ENCODE measurements at regions not wholly inside any gene's neighbourhood (a gene's known extent, or its start where the extent isn't known, plus 50 kb on each side); places are given as distances from the start of the nearest gene placed in this dataset.
"Not testable (repeated sequence)": the region's sequence is repeated elsewhere in the genome, so short reads cannot be mapped to it uniquely, and the experiment has no call there.

GRCh38 chr3:89851974-89852621 is 744.7 kb downstream of the EPHA3 start:
- H3K27me3 ChIP-seq (ENCODE audit: control insufficient read depth, insufficient read depth, low read length): no peaks in the 10 kb centered on the region
- H3K4me3 ChIP-seq (ENCODE audit: low read length): no peak overlapping the region
- H3K9me3 ChIP-seq (replicated peaks; ENCODE audit: low read length): no peaks in the 10 kb centered on the region
- no peaks in the 10 kb centered on the region for H3K4me1 ChIP-seq (ENCODE audit: control insufficient read depth, insufficient read depth, low read length)
- H3K4me2 ChIP-seq (ENCODE audit: low read length): no peak overlapping the region
- no peak overlapping the region for H3K9ac ChIP-seq (ENCODE audit: low read depth, low read length)
- H3K36me3 ChIP-seq (ENCODE audit: insufficient read depth, low read length): no peaks in the 10 kb centered on the region

GRCh38 chr3:89859757-89860156 is 752.3 kb downstream of the EPHA3 start:
- no peak overlapping the region for H3K9ac ChIP-seq (ENCODE audit: low read depth, low read length)
- no peak overlapping the region for H3K4me3 ChIP-seq (ENCODE audit: low read length)
- H3K36me3 ChIP-seq (ENCODE audit: insufficient read depth, low read length): no peaks in the 10 kb centered on the region
- no peaks in the 10 kb centered on the region for H3K27me3 ChIP-seq (ENCODE audit: control insufficient read depth, insufficient read depth, low read length)
- no peak overlapping the region for H3K4me2 ChIP-seq (ENCODE audit: low read length)
- H3K9me3 ChIP-seq (replicated peaks; ENCODE audit: low read length): no peaks in the 10 kb centered on the region
- H3K4me1 ChIP-seq (ENCODE audit: control insufficient read depth, insufficient read depth, low read length): peaks cover 3% of the 10 kb centered on the region

GRCh38 chr3:89867286-89867685 is 759.9 kb downstream of the EPHA3 start:
- H3K9ac ChIP-seq (ENCODE audit: low read depth, low read length): no peak overlapping the region
- H3K4me1 ChIP-seq (ENCODE audit: control insufficient read depth, insufficient read depth, low read length): no peaks in the 10 kb centered on the region
- H3K9me3 ChIP-seq (replicated peaks; ENCODE audit: low read length): no peaks in the 10 kb centered on the region
- no peak overlapping the region for H3K4me2 ChIP-seq (ENCODE audit: low read length)
- H3K4me3 ChIP-seq (ENCODE audit: low read length): no peak overlapping the region
- no peaks in the 10 kb centered on the region for H3K27me3 ChIP-seq (ENCODE audit: control insufficient read depth, insufficient read depth, low read length)
- H3K36me3 ChIP-seq (ENCODE audit: insufficient read depth, low read length): no peaks in the 10 kb centered on the region

- Histone ChIP-seq H3K9me3 (replicated peaks; ENCODE audit: low read length) (no peaks in the 10 kb centered on the region), H3K9ac (ENCODE audit: low read depth, low read length) (no peak overlapping the region), H3K4me2 (ENCODE audit: low read length) (no peak overlapping the region), H3K36me3 (ENCODE audit: insufficient read depth, low read length) (no peaks in the 10 kb centered on the region), H3K27me3 (ENCODE audit: control insufficient read depth, insufficient read depth, low read length) (no peaks in the 10 kb centered on the region), H3K4me1 (ENCODE audit: control insufficient read depth, insufficient read depth, low read length) (no peaks in the 10 kb centered on the region), H3K4me3 (ENCODE audit: low read length) (no peak overlapping the region)
Measured at GRCh38 chr3:89876116-89876515, 768.7 kb downstream of the EPHA3 start.

DNA sequence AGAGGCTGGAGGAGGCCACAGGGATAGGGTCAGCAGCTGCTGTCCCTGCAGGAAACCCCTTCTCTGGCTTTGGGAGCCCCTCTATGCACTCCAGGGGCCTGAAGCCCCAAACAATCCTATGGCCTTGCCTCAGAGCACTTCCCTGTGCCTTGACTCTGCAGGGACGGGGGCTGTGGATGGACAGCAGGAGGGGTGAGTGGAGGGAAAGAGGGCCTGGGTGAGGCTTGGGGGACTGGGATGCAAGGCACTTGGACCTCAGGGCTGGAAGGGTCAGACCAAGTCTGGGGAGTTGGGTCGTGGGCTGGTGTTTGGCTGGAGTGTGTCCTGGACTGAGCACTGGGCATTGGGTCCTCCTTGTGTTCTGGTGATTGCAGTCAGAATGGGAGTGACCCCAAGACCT is 769.8 kb downstream of the EPHA3 start:
- no peaks in the 10 kb centered on the region for H3K9me3 ChIP-seq (replicated peaks; ENCODE audit: low read length)
- no peak overlapping the region for H3K4me2 ChIP-seq (ENCODE audit: low read length)
- H3K4me3 ChIP-seq (ENCODE audit: low read length): no peak overlapping the region
- H3K27me3 ChIP-seq (ENCODE audit: control insufficient read depth, insufficient read depth, low read length): no peaks in the 10 kb centered on the region
- H3K4me1 ChIP-seq (ENCODE audit: control insufficient read depth, insufficient read depth, low read length): no peaks in the 10 kb centered on the region
- no peak overlapping the region for H3K9ac ChIP-seq (ENCODE audit: low read depth, low read length)
- H3K36me3 ChIP-seq (ENCODE audit: insufficient read depth, low read length): no peaks in the 10 kb centered on the region

GRCh38 chr3:89889386-89889785 is 782.0 kb downstream of the EPHA3 start:
- no peak overlapping the region for H3K4me2 ChIP-seq (ENCODE audit: low read length)
- no peaks in the 10 kb centered on the region for H3K4me1 ChIP-seq (ENCODE audit: control insufficient read depth, insufficient read depth, low read length)
- no peaks in the 10 kb centered on the region for H3K36me3 ChIP-seq (ENCODE audit: insufficient read depth, low read length)
- H3K9me3 ChIP-seq (replicated peaks; ENCODE audit: low read length): no peaks in the 10 kb centered on the region
- H3K4me3 ChIP-seq (ENCODE audit: low read length): no peak overlapping the region
- H3K9ac ChIP-seq (ENCODE audit: low read depth, low read length): no peak overlapping the region
- H3K27me3 ChIP-seq (ENCODE audit: control insufficient read depth, insufficient read depth, low read length): no peaks in the 10 kb centered on the region

DNA sequence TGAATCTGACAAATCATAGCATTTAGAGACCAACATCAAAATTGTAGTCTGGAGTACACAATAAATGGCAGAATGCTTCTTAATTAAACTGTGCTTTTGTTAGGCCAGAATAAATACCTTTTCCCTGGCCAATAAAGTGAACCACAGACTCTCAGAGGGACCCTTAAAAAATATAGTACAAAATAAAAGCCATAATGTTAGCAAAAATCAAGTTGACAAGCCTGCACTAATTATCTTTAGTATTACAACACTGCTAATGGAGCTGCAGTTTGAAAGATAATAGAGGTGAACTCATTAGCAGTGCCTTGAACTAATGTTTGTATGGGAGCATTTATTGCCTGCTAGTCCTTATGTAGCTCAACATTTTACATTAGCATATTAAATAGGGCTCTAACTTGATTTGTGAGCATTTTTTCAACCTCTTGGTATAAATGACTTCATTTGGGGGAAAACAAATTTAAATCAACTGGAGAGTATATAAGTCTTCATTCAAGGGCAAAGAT is 801.3 kb downstream of the EPHA3 start:
- no peak overlapping the region for H3K9ac ChIP-seq (ENCODE audit: low read depth, low read length)
- no peak overlapping the region for H3K4me3 ChIP-seq (ENCODE audit: low read length)
- no peaks in the 10 kb centered on the region for H3K27me3 ChIP-seq (ENCODE audit: control insufficient read depth, insufficient read depth, low read length)
- no peak overlapping the region for H3K4me2 ChIP-seq (ENCODE audit: low read length)
- no peaks in the 10 kb centered on the region for H3K4me1 ChIP-seq (ENCODE audit: control insufficient read depth, insufficient read depth, low read length)
- no peaks in the 10 kb centered on the region for H3K9me3 ChIP-seq (replicated peaks; ENCODE audit: low read length)
- no peaks in the 10 kb centered on the region for H3K36me3 ChIP-seq (ENCODE audit: insufficient read depth, low read length)

- no peaks in the 10 kb centered on the region for H3K36me3 ChIP-seq (ENCODE audit: insufficient read depth, low read length)
- no peak overlapping the region for H3K4me2 ChIP-seq (ENCODE audit: low read length)
- no peaks in the 10 kb centered on the region for H3K4me1 ChIP-seq (ENCODE audit: control insufficient read depth, insufficient read depth, low read length)
- no peak overlapping the region for H3K4me3 ChIP-seq (ENCODE audit: low read length)
- no peaks in the 10 kb centered on the region for H3K9me3 ChIP-seq (replicated peaks; ENCODE audit: low read length)
- no peaks in the 10 kb centered on the region for H3K27me3 ChIP-seq (ENCODE audit: control insufficient read depth, insufficient read depth, low read length)
- no peak overlapping the region for H3K9ac ChIP-seq (ENCODE audit: low read depth, low read length)
Measured at GRCh38 chr3:89912031-89912430, 804.6 kb downstream of the EPHA3 start.

- Histone ChIP-seq H3K27me3 (ENCODE audit: control insufficient read depth, insufficient read depth, low read length) (no peaks in the 10 kb centered on the region), H3K4me1 (ENCODE audit: control insufficient read depth, insufficient read depth, low read length) (no peaks in the 10 kb centered on the region), H3K4me2 (ENCODE audit: low read length) (no peak overlapping the region), H3K4me3 (ENCODE audit: low read length) (no peak overlapping the region), H3K9ac (ENCODE audit: low read depth, low read length) (no peak overlapping the region), H3K36me3 (ENCODE audit: insufficient read depth, low read length) (no peaks in the 10 kb centered on the region), H3K9me3 (replicated peaks; ENCODE audit: low read length) (no peaks in the 10 kb centered on the region)
Measured at GRCh38 chr3:89923921-89924610, 816.6 kb downstream of the EPHA3 start.

- no peaks in the 10 kb centered on the region for H3K9me3 ChIP-seq (replicated peaks; ENCODE audit: low read length)
- no peaks in the 10 kb centered on the region for H3K27me3 ChIP-seq (ENCODE audit: control insufficient read depth, insufficient read depth, low read length)
- no peak overlapping the region for H3K4me3 ChIP-seq (ENCODE audit: low read length)
- no peaks in the 10 kb centered on the region for H3K4me1 ChIP-seq (ENCODE audit: control insufficient read depth, insufficient read depth, low read length)
- H3K36me3 ChIP-seq (ENCODE audit: insufficient read depth, low read length): no peaks in the 10 kb centered on the region
- no peak overlapping the region for H3K4me2 ChIP-seq (ENCODE audit: low read length)
- H3K9ac ChIP-seq (ENCODE audit: low read depth, low read length): no peak overlapping the region
Measured at GRCh38 chr3:89925976-89926375, 818.6 kb downstream of the EPHA3 start.

- H3K36me3 ChIP-seq (ENCODE audit: insufficient read depth, low read length): no peaks in the 10 kb centered on the region
- H3K4me1 ChIP-seq (ENCODE audit: control insufficient read depth, insufficient read depth, low read length): no peaks in the 10 kb centered on the region
- no peak overlapping the region for H3K9ac ChIP-seq (ENCODE audit: low read depth, low read length)
- no peak overlapping the region for H3K4me3 ChIP-seq (ENCODE audit: low read length)
- H3K4me2 ChIP-seq (ENCODE audit: low read length): no peak overlapping the region
- no peaks in the 10 kb centered on the region for H3K27me3 ChIP-seq (ENCODE audit: control insufficient read depth, insufficient read depth, low read length)
- H3K9me3 ChIP-seq (replicated peaks; ENCODE audit: low read length): no peaks in the 10 kb centered on the region
Measured at GRCh38 chr3:89932882-89933281, 825.5 kb downstream of the EPHA3 start.

DNA sequence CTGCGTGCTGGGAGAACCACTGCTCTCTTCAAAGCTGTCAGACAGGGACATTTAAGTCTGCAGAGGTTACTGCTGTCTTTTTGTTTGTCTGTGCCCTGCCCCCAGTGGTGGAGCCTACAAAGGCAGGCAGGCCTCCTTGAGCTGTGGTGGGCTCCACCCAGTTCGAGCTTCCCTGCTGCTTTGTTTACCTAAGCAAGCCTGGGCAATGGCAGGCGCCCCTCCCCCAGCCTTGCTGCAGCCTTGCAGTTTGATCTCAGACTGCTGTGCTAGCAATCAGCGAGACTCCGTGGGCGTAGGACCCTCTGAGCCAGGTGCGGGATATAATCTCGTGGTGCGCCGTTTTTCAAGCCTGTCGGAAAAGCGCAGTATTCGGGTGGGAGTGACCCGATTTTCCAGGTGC is 837.0 kb downstream of the EPHA3 start:
- not testable (repeated sequence) for H3K4me3 ChIP-seq (ENCODE audit: low read length); H3K27me3 ChIP-seq (ENCODE audit: control insufficient read depth, insufficient read depth, low read length); H3K4me1 ChIP-seq (ENCODE audit: control insufficient read depth, insufficient read depth, low read length); H3K9ac ChIP-seq (ENCODE audit: low read depth, low read length); H3K4me2 ChIP-seq (ENCODE audit: low read length); H3K9me3 ChIP-seq (replicated peaks; ENCODE audit: low read length); H3K36me3 ChIP-seq (ENCODE audit: insufficient read depth, low read length)
